T-helper 17 cell (primary cell): ENCODE measurements at regions not wholly inside any gene's neighbourhood (a gene's known extent, or its start where the extent isn't known, plus 50 kb on each side); places are given as distances from the start of the nearest gene placed in this dataset.
"Not testable (repeated sequence)": the region's sequence is repeated elsewhere in the genome, so short reads cannot be mapped to it uniquely, and the experiment has no call there.

Experiments used
- ATAC-seq: fragments of 150-1000 bp; cut with Tn5 transposase; 2 replicates; pipeline ENCODE4 v1.10.0; 2021; ENCODE audit warnings: mild to moderate bottlenecking, moderate library complexity
- DNase-seq, 3 donors: peaks; one replicate each; pipeline versions ENCODE4 v3.0.0 to v3.0.0-alpha.2; 2020 to 2021
- H3K9me3 ChIP-seq: one replicate; pipeline ENCODE4 v1.7.0; 2013; ENCODE audit warnings: low read length, mild to moderate bottlenecking; ENCODE audit not compliant: control insufficient read depth, poor library complexity, severe bottlenecking
- H3K27ac Mint-ChIP-seq: one replicate; pipeline ENCODE4 v1.8.0; 2022; ENCODE audit warnings: mild to moderate bottlenecking, moderate library complexity, mixed read lengths
- H3K27me3 Mint-ChIP-seq: one replicate; pipeline ENCODE4 v1.8.0; 2022; ENCODE audit warnings: mixed read lengths
- H3K36me3 Mint-ChIP-seq: one replicate; pipeline ENCODE4 v1.8.0; 2022; ENCODE audit warnings: low read depth, mixed read lengths
- H3K4me1 Mint-ChIP-seq: one replicate; pipeline ENCODE4 v1.8.0; 2022; ENCODE audit warnings: mild to moderate bottlenecking, mixed read lengths
- H3K4me3 Mint-ChIP-seq: one replicate; pipeline ENCODE4 v1.8.0; 2022; ENCODE audit warnings: mild to moderate bottlenecking, moderate library complexity, mixed read lengths

- peaks cover 2% of the 10 kb centered on the region for H3K9me3 ChIP-seq
- Mint-ChIP-seq H3K4me3 (no peak overlapping the region), H3K4me1 (no peaks in the 10 kb centered on the region), H3K27me3 (peaks cover 7% of the 10 kb centered on the region), H3K36me3 (no peaks in the 10 kb centered on the region), H3K27ac (no peak overlapping the region)
- no peak for DNase-seq
- ATAC-seq = no peak
Measured at GRCh38 chr17:70520447-70520846, 351.1 kb downstream of the KCNJ2 start.

DNA sequence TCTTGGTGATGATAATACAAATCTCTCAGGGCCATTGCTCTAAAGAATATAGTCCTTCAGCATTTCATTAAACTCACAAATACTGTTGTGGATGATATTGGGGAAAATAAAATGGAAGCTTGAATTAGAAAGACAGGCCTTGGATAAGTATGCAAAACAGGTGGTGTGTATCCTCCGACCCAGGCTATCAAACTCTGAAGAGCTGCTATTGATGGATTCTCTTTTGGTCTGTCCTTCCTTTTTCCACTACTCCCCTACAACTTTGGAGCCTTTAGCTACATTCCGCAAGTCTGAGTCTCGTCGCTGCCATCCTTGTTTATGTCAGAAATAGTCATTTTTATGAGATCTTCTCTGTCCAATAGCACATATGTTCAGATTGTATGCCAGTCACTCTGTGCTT, 351.6 kb downstream of the KCNJ2 start:
- peaks cover 7% of the 10 kb centered on the region for H3K27me3 Mint-ChIP-seq
- ATAC-seq (no peak), DNase-seq (no peak)
- no peaks in the 10 kb centered on the region for H3K4me1 Mint-ChIP-seq
- H3K9me3 ChIP-seq = peaks cover 2% of the 10 kb centered on the region
- H3K36me3 Mint-ChIP-seq = no peaks in the 10 kb centered on the region
- no peak overlapping the region for H3K27ac Mint-ChIP-seq
- H3K4me3 Mint-ChIP-seq = no peak overlapping the region

GRCh38 chr17:70521821-70522256, 352.5 kb downstream of the KCNJ2 start:
- H3K4me1 Mint-ChIP-seq = no peaks in the 10 kb centered on the region
- DNase-seq (no peak), ATAC-seq (no peak)
- no peak overlapping the region for H3K4me3 Mint-ChIP-seq
- H3K36me3 Mint-ChIP-seq = no peaks in the 10 kb centered on the region
- H3K27ac Mint-ChIP-seq = no peak overlapping the region
- peaks cover 2% of the 10 kb centered on the region for H3K9me3 ChIP-seq
- peaks cover 9% of the 10 kb centered on the region for H3K27me3 Mint-ChIP-seq

DNA sequence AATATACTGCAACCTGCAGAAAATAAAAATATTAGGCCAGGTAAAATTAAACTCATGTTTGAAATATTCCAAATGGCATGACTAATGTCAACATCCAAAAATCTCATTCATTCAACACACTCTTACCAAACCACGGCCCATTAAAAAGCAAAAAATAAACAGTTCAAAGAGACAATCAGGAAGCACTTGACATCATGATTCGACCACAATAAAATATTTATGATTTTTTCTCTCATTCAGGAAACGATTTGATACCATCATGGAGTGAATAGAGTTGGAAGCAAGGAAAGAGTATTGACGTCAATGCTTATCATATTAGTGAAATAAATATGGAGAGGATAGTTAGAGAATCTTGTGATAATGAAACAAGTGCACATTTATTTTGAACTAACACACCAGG, 354.1 kb downstream of the KCNJ2 start:
- peaks cover 14% of the 10 kb centered on the region for H3K27me3 Mint-ChIP-seq
- H3K27ac Mint-ChIP-seq = no peak overlapping the region
- H3K36me3 Mint-ChIP-seq = no peaks in the 10 kb centered on the region
- no peak overlapping the region for H3K4me3 Mint-ChIP-seq
- H3K4me1 Mint-ChIP-seq = no peaks in the 10 kb centered on the region
- peaks cover 2% of the 10 kb centered on the region for H3K9me3 ChIP-seq
- ATAC-seq (no peak), DNase-seq (no peak)

DNA sequence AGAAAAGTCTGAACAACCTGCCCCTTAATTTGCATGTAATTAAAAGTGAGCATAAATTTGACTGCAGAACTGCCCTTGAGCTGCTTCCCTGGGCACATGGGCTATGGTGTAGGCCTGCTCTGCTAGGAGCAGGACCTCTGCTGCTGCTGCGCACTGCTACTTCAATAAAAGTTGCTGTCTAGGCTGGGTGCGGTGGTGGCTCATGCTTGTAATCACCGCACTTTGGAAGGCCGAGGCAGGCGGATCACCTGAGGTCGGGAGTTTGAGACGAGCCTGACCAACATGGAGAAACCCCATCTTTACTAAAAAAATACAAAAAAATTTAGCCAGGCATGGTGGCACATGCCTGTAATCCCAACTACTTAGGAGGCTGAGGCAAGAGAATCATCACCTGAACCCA, 355.7 kb downstream of the KCNJ2 start:
- H3K9me3 ChIP-seq, H3K4me3 Mint-ChIP-seq, DNase-seq, H3K4me1 Mint-ChIP-seq, H3K36me3 Mint-ChIP-seq, H3K27ac Mint-ChIP-seq, ATAC-seq: not testable (repeated sequence)
- peaks cover 14% of the 10 kb centered on the region for H3K27me3 Mint-ChIP-seq

- Mint-ChIP-seq H3K27ac (no peak overlapping the region), H3K4me1 (no peaks in the 10 kb centered on the region), H3K36me3 (no peaks in the 10 kb centered on the region), H3K4me3 (no peak overlapping the region), H3K27me3 (peaks cover 14% of the 10 kb centered on the region)
- DNase-seq = no peak
- no peak for ATAC-seq
- no peaks in the 10 kb centered on the region for H3K9me3 ChIP-seq
Measured at GRCh38 chr17:70525961-70526360, 356.6 kb downstream of the KCNJ2 start.

DNA sequence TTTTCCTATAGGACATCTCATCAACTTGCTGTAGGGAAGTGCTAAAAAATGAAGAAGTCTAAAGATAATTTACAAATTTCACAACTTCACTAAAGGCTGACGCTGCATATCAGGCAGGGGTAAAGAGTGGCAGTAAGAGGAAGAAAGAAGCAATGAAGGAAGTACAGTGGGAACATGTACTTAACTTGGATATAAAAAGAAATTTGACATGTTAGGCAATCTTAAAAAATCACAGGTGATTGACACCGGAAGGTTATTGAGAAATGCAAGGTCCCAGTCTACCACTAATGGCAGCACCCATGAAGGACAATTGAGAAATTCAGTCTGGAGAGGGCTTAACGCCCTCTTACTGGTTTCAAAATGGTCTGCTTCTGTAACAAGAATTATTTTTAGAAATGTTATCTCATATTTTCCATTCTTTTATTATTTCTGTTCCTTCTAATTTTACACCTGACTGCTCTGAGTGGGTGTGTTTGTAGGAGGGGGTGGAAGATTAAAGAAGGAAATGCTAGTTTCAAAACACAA, 358.1 kb downstream of the KCNJ2 start:
- H3K4me1 Mint-ChIP-seq = no peaks in the 10 kb centered on the region
- no peak for DNase-seq
- H3K27ac Mint-ChIP-seq = no peak overlapping the region
- peaks cover 7% of the 10 kb centered on the region for H3K27me3 Mint-ChIP-seq
- no peak overlapping the region for H3K4me3 Mint-ChIP-seq
- ATAC-seq = no peak
- H3K36me3 Mint-ChIP-seq = no peaks in the 10 kb centered on the region
- H3K9me3 ChIP-seq = no peaks in the 10 kb centered on the region

DNA sequence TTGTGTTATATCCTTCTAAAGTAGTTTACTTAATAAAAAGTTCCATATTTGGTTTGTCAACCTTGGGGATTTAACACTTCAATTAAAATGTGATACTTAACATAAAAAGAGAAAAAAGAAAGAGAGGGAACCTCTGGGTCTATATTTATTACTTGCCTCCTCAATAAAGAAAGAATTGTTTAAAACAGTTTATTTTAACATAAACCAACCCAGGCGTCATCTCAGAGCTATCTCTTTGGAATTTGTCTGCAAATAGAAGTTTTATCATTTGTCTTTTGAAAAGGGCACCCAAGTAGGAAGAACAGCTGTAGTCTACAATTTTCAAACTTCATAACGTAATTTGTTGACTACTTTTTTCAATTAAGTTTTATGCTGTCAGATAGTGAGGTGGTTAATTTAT, 364.1 kb downstream of the KCNJ2 start:
- no peak for DNase-seq
- H3K27me3 Mint-ChIP-seq = no peaks in the 10 kb centered on the region
- no peak overlapping the region for H3K27ac Mint-ChIP-seq
- no peaks in the 10 kb centered on the region for H3K36me3 Mint-ChIP-seq
- H3K4me1 Mint-ChIP-seq = no peaks in the 10 kb centered on the region
- no peaks in the 10 kb centered on the region for H3K9me3 ChIP-seq
- no peak overlapping the region for H3K4me3 Mint-ChIP-seq
- no peak for ATAC-seq

DNA sequence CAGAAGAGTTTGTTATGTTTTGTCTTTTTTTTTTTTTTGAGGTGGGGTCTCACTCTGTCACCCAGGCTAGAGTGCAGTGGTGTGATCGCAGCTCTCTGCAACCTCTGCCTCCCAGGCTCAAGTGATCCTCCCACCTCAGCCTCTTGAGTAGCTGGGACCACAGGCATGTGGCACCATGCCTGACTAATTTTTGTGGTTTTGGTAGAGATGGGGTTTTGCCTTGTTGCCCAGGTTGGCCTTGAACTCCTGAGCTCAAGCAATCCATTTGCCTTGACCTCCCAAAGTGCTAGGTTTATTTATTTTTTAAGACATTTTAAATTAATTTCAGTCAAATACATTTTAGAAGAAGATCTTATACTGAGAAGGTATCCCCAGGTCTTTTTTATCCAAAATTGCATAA, 366.7 kb downstream of the KCNJ2 start:
- H3K9me3 ChIP-seq = no peaks in the 10 kb centered on the region
- Mint-ChIP-seq H3K4me1 (no peaks in the 10 kb centered on the region), H3K4me3 (no peak overlapping the region), H3K27me3 (no peaks in the 10 kb centered on the region), H3K27ac (no peak overlapping the region), H3K36me3 (no peaks in the 10 kb centered on the region)
- DNase-seq (no peak), ATAC-seq (no peak)

GRCh38 chr17:70539132-70539924, 370.0 kb downstream of the KCNJ2 start:
- no peaks in the 10 kb centered on the region for H3K4me1 Mint-ChIP-seq
- H3K9me3 ChIP-seq = no peaks in the 10 kb centered on the region
- no peak for DNase-seq
- no peak overlapping the region for H3K27ac Mint-ChIP-seq
- H3K36me3 Mint-ChIP-seq = no peaks in the 10 kb centered on the region
- H3K4me3 Mint-ChIP-seq = no peak overlapping the region
- ATAC-seq = no peak
- no peaks in the 10 kb centered on the region for H3K27me3 Mint-ChIP-seq

GRCh38 chr17:70542876-70543275, 373.5 kb downstream of the KCNJ2 start:
- H3K27ac Mint-ChIP-seq = no peak overlapping the region
- no peaks in the 10 kb centered on the region for H3K9me3 ChIP-seq
- no peak overlapping the region for H3K4me3 Mint-ChIP-seq
- ATAC-seq (no peak), DNase-seq (no peak)
- no peaks in the 10 kb centered on the region for H3K27me3 Mint-ChIP-seq
- no peaks in the 10 kb centered on the region for H3K36me3 Mint-ChIP-seq
- no peaks in the 10 kb centered on the region for H3K4me1 Mint-ChIP-seq

DNA sequence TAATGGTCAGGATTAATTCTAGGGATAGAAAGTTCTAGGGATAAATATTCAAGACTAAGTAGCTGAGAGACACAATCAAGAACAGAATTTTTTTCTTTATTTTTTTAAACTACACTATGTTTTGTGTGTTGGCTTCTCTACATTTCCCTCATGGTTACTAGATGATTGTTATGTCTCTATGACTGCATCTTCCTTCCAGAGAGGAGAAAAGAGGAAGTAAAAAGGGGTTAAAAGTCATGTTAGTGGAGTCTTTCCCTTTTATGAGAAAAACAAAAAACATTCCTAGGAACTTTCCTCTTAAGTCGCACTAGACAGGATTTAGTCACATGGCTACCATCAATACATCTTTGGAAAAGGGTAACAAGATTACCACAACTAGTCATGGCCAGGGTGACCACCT, 375.0 kb downstream of the KCNJ2 start:
- Mint-ChIP-seq H3K27ac (no peak overlapping the region), H3K4me1 (no peaks in the 10 kb centered on the region), H3K27me3 (no peaks in the 10 kb centered on the region), H3K36me3 (no peaks in the 10 kb centered on the region), H3K4me3 (no peak overlapping the region)
- H3K9me3 ChIP-seq = no peaks in the 10 kb centered on the region
- DNase-seq = no peak
- no peak for ATAC-seq

GRCh38 chr17:70552230-70552981, 383.1 kb downstream of the KCNJ2 start:
- Mint-ChIP-seq H3K36me3 (no peaks in the 10 kb centered on the region), H3K27ac (no peak overlapping the region), H3K4me3 (no peak overlapping the region), H3K27me3 (peaks cover 1% of the 10 kb centered on the region), H3K4me1 (peaks cover 2% of the 10 kb centered on the region)
- no peak for DNase-seq
- ATAC-seq = no peak
- H3K9me3 ChIP-seq = no peaks in the 10 kb centered on the region

DNA sequence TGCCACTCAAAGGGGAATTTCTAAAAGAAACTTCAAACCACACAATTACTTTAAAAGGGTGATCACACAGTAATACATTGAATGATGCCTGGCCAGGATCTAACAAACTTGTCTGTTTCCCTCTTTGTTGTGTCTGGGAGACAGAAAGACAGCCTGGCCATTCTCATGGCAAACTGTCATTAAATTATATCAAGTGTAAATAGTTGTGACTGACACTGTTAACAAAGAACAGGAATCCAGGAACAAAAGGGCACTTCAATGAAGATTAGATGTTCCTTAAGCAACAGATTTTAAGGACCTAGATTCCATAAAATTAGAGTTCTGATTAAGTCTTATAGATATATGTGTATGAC, 383.6 kb downstream of the KCNJ2 start:
- H3K4me1 Mint-ChIP-seq = peaks cover 2% of the 10 kb centered on the region
- peaks cover 6% of the 10 kb centered on the region for H3K27me3 Mint-ChIP-seq
- H3K27ac Mint-ChIP-seq = no peak overlapping the region
- no peaks in the 10 kb centered on the region for H3K36me3 Mint-ChIP-seq
- DNase-seq (no peak), ATAC-seq (no peak)
- no peaks in the 10 kb centered on the region for H3K9me3 ChIP-seq
- H3K4me3 Mint-ChIP-seq = no peak overlapping the region
